PC-9 (cell line): ENCODE measurements at regions not wholly inside any gene's neighbourhood (a gene's known extent, or its start where the extent isn't known, plus 50 kb on each side); places are given as distances from the start of the nearest gene placed in this dataset.

Experiments
- BruUV-seq: library from RNA; stranded (reverse); fragments of 400-500 nt; replicated peaks from 2 replicates; lab custom pipeline; 2021; lab: Mats Ljungman, UMichigan
- CTCF ChIA-PET: fragments of 300-600 bp; sonication (Branson Sonifier 250); formaldehyde crosslinking; loops from one replicate; lab custom pipeline; 2022; ENCODE audit warnings: antibody characterized with exemption; lab: Charles Lee
- POLR2A ChIA-PET: fragments of 300-600 bp; sonication (Branson Sonifier 250); formaldehyde crosslinking; loops from one replicate; lab custom pipeline; 2022; ENCODE audit warnings: antibody characterized with exemption; ENCODE audit not compliant: unreplicated experiment; lab: Charles Lee
- DNase-seq, 2 experiments: peaks; one replicate each; pipeline versions ENCODE4 v3.0.0 to v3.0.0-alpha.2; 2015 to 2022; ENCODE audit warnings: mixed read lengths in 1 of 2
- H2AFZ ChIP-seq: fragments of 200-600 bp; sonication (generic); 2 replicates; pipeline ENCODE4 v1.8.1; 2017; ENCODE audit warnings: antibody characterized with exemption
- H3F3A ChIP-seq: fragments of 200-600 bp; sonication (generic); 2 replicates; pipeline ENCODE4 v1.8.1; 2017; ENCODE audit warnings: antibody characterized with exemption, mild to moderate bottlenecking, low read depth; ENCODE audit not compliant: insufficient read depth
- H3K27ac ChIP-seq: fragments of 200-600 bp; sonication (generic); 2 replicates; pipeline ENCODE4 v1.6.1; 2016; ENCODE audit warnings: mixed run types
- H3K27me3 ChIP-seq: fragments of 200-600 bp; sonication (generic); 2 replicates; pipeline ENCODE4 v1.6.1; 2016; ENCODE audit warnings: low read depth, mixed run types; ENCODE audit not compliant: insufficient read depth
- H3K36me3 ChIP-seq: fragments of 200-600 bp; sonication (generic); 2 replicates; pipeline ENCODE4 v1.6.1; 2016; ENCODE audit warnings: low read depth, mixed run types
- H3K4me1 ChIP-seq: fragments of 200-600 bp; sonication (generic); replicated peaks from 2 replicates; pipeline ENCODE4 v1.6.1; 2016; ENCODE audit warnings: mixed run types; ENCODE audit not compliant: insufficient read depth
- H3K4me2 ChIP-seq: fragments of 200-600 bp; sonication (generic); 2 replicates; pipeline ENCODE4 v1.6.1; 2017; ENCODE audit warnings: mixed run types
- H3K4me3 ChIP-seq: fragments of 200-600 bp; sonication (generic); 2 replicates; pipeline ENCODE4 v1.6.1; 2016; ENCODE audit warnings: mixed run types
- H3K79me2 ChIP-seq: fragments of 200-600 bp; sonication (generic); 2 replicates; pipeline ENCODE4 v1.6.1; 2017; ENCODE audit warnings: low read depth, mixed run types
- H3K9me2 ChIP-seq: fragments of 200-600 bp; sonication (generic); 2 replicates; pipeline ENCODE4 v1.8.1; 2017; ENCODE audit warnings: mild to moderate bottlenecking; ENCODE audit not compliant: insufficient read depth
- H3K9me3 ChIP-seq: fragments of 200-600 bp; sonication (generic); 2 replicates; pipeline ENCODE4 v1.8.1; 2016; ENCODE audit warnings: low read depth; ENCODE audit not compliant: insufficient read depth
- H4K20me1 ChIP-seq: fragments of 200-600 bp; sonication (generic); 2 replicates; pipeline ENCODE4 v1.8.1; 2017; ENCODE audit not compliant: insufficient read depth
- CTCF ChIP-seq: fragments of 200-600 bp; sonication (generic); conservative IDR thresholded peaks from 2 replicates; pipeline ENCODE4 v1.6.1; 2017; ENCODE audit warnings: mixed run types, antibody characterized with exemption, mild to moderate bottlenecking, moderate library complexity
- EZH2 ChIP-seq: fragments of 200-600 bp; sonication (generic); IDR thresholded peaks from 2 replicates; pipeline ENCODE4 v1.8.0; 2017; ENCODE audit warnings: antibody characterized with exemption, low read depth
- intact Hi-C: fragments of 100-400 bp; cut with micrococcal nuclease; formaldehyde crosslinking; loops from one replicate; pipeline ENCODE4 v1.10.0; 2022; ENCODE audit not compliant: unreplicated experiment

DNA sequence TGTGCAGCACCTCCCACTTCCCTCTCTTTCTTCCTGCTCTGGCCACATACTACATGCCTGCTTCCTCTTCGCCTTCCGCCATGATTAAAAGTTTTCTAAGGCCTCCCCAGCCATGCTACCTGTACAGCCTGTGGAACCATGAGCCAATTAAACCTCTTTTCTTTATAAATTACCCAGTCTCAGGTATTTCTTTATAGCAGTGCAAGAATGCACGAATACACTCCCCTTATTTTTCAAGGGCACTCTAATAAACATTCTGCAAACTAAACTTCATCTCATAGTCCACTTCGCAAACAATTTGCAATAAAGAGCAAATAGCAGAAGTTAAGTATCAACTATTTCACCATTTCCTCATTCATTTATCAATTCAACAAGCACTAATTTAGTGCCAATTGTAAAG is 351.3 kb downstream of the PID1 start:
- CTCF ChIA-PET, result no interaction called here
- POLR2A ChIA-PET, result no interaction called here
- no peak for DNase-seq
- BruUV-seq, result no TSS peak
- Histone ChIP-seq H3K27ac (no peak overlapping the region), H4K20me1 (no peaks in the 10 kb centered on the region), H3F3A (no peaks in the 10 kb centered on the region), H3K4me2 (no peak overlapping the region), H3K9me3 (no peaks in the 10 kb centered on the region), H3K79me2 (no peaks in the 10 kb centered on the region), H3K27me3 (no peaks in the 10 kb centered on the region), H3K4me1 (no peaks in the 10 kb centered on the region), H3K4me3 (no peak overlapping the region), H2AFZ (no peak overlapping the region), H3K9me2 (no peaks in the 10 kb centered on the region), H3K36me3 (no peaks in the 10 kb centered on the region)
- intact Hi-C loops, result no loop called here
- TF ChIP-seq EZH2, result no peak
- TF ChIP-seq CTCF, result no peak

DNA sequence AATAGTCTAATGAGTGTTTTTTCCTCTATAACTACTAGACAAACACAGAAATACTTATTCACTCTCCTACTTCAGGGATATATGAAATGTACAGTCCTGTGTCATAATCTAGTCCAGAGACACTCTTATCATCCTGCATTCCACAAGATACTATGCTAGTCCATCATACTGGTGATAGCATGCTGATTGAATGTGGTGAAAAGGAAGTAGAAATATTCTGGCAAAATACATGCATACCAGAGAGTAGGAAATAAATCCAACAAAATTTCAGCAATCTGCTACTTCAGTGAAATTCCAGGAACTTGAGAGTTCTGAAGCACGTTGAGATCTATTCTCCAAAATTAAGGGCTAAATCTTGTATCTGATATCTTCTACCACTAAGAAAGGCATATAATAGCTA is 353.9 kb downstream of the PID1 start:
- H3K4me1 ChIP-seq, result no peaks in the 10 kb centered on the region
- no peaks in the 10 kb centered on the region for H3K9me3 ChIP-seq
- no peak overlapping the region for H3K4me3 ChIP-seq
- BruUV-seq, result no TSS peak
- no peaks in the 10 kb centered on the region for H3K9me2 ChIP-seq
- no peaks in the 10 kb centered on the region for H3F3A ChIP-seq
- H4K20me1 ChIP-seq, result no peaks in the 10 kb centered on the region
- H3K4me2 ChIP-seq, result no peak overlapping the region
- CTCF ChIA-PET, result no interaction called here
- TF ChIP-seq EZH2 (no peak), CTCF (no peak)
- no peaks in the 10 kb centered on the region for H3K36me3 ChIP-seq
- H3K27me3 ChIP-seq, result no peaks in the 10 kb centered on the region
- H3K27ac ChIP-seq, result no peak overlapping the region
- POLR2A ChIA-PET, result no interaction called here
- no peak overlapping the region for H2AFZ ChIP-seq
- no peak for DNase-seq
- intact Hi-C loops, result no loop called here
- no peaks in the 10 kb centered on the region for H3K79me2 ChIP-seq

DNA sequence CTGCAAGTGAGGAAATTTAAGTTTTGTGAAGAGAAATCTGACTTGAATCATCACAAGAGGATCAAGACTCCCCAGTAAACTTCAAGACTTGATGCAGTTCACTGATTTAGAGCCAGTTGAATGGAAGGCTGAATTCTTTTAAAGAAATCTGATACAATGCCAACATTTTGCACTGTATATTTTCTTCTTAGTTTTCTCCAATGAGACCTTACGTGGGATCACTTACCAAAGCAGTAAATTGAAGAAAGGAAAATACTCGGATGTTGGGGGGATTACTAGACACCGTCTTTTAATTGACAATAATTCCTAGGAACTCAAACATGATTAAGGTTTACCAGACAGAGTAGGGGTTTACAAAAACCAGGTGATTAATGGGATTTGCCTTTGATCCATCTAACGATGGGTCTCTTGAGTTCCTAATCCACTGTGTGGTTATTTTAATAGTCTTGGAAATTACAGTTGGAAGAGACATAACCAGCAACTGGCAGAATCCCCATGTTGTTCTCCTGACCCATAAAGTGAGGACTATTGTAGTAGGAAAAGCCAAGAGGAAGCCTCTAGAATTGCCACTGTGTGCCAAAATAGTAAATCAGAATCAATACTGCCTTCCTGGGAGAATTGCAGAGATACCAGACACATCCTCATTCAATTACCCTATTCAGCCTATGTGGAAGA is 354.5 kb downstream of the PID1 start:
- no peaks in the 10 kb centered on the region for H3K36me3 ChIP-seq
- no peaks in the 10 kb centered on the region for H3K9me3 ChIP-seq
- no peaks in the 10 kb centered on the region for H3K4me1 ChIP-seq
- H4K20me1 ChIP-seq, result no peaks in the 10 kb centered on the region
- no peak overlapping the region for H3K4me3 ChIP-seq
- H3K79me2 ChIP-seq, result no peaks in the 10 kb centered on the region
- H3K4me2 ChIP-seq, result no peak overlapping the region
- ChIA-PET CTCF (no interaction called here), POLR2A (no interaction called here)
- H3K27me3 ChIP-seq, result no peaks in the 10 kb centered on the region
- no TSS peak for BruUV-seq
- no peaks in the 10 kb centered on the region for H3F3A ChIP-seq
- H3K9me2 ChIP-seq, result no peaks in the 10 kb centered on the region
- no peak overlapping the region for H3K27ac ChIP-seq
- TF ChIP-seq EZH2 (no peak), CTCF (no peak)
- H2AFZ ChIP-seq, result no peak overlapping the region
- intact Hi-C loops, result no loop called here
- no peak for DNase-seq
